ENCODE measurements at regions not wholly inside any gene's neighbourhood (a gene's known extent, or its start where the extent isn't known, plus 50 kb on each side); places are given as distances from the start of the nearest gene placed in this dataset.

GRCh38 chr5:115439639-115440038, 104.9 kb downstream of the FEM1C start:
- no peak for DNase-seq (ENCODE audit: low read depth)
- TF ChIP-seq CTCF (IDR thresholded peaks at IDR 0.05; ENCODE audit: insufficient read depth, low read depth, low read length, missing control alignments): no peak
- H3K4me3 ChIP-seq (ENCODE audit: low read length): no peak overlapping the region

DNA sequence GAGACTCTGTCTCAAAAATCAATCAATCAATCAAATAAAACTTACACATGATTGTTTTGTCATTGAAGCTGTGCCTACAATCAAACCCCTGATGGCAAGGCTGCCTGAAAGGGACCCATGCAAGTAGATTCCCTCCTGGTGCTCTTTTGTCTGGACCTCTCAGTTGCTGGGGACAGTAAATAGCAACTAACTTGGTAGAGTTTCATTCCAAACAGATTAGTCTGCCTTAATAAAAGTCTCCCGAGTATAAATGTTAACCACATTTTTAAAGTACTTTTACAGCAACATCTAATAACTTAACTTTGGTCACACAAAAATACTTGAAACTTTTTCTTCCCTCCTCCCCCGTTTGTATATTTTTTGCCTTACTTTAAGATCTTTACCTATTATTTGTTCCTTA, 105.5 kb downstream of the FEM1C start:
- no peak overlapping the region for H3K4me3 ChIP-seq (ENCODE audit: low read length)
- no peak for TF ChIP-seq CTCF (IDR thresholded peaks at IDR 0.05; ENCODE audit: insufficient read depth, low read depth, low read length, missing control alignments)
- DNase-seq (ENCODE audit: low read depth): no peak

DNA sequence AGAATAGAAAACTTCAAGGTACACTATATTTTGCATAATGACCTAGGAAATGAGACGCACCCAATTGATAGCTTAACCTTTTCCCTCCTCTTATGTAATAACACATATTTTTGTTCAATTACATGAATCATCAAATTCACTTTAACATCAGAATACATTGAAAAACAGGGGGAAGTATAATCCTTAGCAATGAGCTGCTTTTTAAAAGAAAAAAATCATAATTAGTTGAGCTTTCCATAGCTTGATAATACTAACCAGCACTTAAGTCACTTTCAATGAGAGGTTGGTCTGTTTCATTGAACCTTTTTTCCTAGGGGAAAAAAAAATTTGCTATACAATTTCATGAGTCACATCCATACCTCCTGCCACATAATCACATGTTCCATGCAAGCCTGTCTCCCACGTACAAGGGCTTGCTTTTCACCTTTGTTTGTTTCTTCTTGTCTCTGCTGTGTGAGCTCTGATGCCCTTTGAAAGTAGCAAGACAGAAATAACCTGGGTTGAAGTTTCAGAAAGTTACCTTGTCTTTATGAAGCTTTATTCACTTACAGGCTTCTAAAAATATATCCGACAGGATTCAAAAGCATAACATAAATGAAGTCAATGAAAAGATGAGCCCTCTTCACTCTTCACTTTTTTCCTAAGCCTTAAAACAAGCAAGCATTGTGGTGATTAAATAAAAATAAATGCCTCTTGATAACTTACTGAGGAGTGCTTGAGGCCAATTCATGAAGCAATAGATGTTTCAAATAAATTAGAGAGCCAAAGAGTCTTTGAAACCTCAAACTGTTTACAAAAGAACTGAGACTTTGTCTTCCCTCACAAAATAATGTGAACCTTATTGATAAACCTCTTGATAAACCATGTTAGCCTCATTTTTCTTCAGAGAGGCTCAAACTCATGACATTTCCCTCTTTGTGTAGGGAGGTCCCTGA, 108.5 kb downstream of the FEM1C start:
- TF ChIP-seq CTCF (IDR thresholded peaks at IDR 0.05; ENCODE audit: insufficient read depth, low read depth, low read length, missing control alignments): no peak
- no peak overlapping the region for H3K4me3 ChIP-seq (ENCODE audit: low read length)
- DNase-seq (ENCODE audit: low read depth): peak; percentile 74

DNA sequence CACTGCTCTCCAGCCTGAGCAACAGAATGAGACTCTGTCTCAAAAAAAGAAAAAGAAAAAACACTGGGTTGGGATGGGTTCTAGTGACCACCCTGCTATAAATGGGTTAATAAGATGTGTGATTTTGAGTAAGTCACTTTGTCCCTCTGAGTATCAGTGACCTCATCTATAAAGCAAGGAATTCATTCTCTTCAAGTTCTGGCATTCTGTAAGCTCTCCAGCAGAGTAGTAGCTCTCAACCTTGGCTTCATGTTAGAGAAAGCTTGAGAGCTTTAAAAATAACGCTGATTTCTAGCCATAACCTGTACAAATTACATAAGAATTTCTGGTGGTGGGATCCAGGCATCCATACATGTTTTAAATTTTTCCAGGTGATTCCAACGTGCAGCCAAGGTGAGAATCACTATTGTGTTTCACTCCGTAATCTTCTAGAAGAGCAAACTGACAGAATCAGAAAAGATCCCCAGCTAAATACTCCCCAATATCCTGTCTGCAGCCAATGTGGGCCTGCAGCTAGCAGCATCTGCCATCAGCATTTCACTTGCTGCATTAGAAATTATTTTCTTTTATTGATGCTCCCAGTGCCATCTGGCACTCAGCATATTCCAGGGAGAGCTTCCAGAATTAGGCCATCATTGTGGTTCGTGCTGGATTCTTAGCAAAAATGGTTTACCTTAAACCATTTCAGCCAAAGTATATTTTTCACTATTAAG, 109.4 kb downstream of the FEM1C start:
- no peak overlapping the region for H3K4me3 ChIP-seq (ENCODE audit: low read length)
- TF ChIP-seq CTCF (IDR thresholded peaks at IDR 0.05; ENCODE audit: insufficient read depth, low read depth, low read length, missing control alignments): no peak
- no peak for DNase-seq (ENCODE audit: low read depth)

DNA sequence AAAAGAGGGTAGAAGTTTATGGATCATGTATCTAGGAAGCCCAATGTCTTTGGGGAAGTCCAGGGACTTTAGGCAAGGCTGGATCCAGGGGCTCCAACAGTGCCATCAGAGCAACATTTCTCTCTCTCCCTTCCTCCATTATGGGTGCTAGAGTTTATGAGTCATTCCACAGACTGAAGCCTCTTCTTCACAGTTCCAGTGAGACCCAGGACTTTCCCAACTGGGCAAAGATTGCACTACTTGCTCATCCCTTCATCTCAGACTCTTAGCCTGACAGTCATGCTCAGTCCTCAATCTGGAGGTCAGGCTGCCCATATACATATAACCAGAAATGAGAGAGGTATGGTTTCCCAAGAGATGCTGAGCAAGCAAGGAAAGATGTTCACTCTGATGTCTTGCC, 110.7 kb downstream of the FEM1C start:
- no peak overlapping the region for H3K4me3 ChIP-seq (ENCODE audit: low read length)
- DNase-seq (ENCODE audit: low read depth): no peak
- no peak for TF ChIP-seq CTCF (IDR thresholded peaks at IDR 0.05; ENCODE audit: insufficient read depth, low read depth, low read length, missing control alignments)

DNA sequence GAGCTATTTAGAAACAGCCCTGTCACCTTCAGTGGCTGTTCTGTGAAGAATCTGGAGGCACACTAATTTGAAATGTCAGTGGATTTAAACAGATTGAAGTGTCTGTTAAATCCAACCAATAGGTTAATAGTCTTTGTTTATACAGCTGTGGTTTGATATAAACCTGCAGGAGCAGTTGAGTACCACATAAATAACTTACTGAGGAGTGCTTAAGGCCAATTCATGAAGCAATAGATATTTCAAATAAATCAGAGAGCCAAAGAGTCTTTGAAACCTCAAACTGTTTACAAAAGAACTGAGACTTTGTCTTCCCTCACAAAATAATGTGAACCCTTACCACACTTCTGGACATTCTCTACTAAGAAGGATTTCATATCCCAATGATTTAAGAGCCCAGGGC, 111.9 kb downstream of the FEM1C start:
- TF ChIP-seq CTCF (IDR thresholded peaks at IDR 0.05; ENCODE audit: insufficient read depth, low read depth, low read length, missing control alignments): no peak
- DNase-seq (ENCODE audit: low read depth): no peak
- no peak overlapping the region for H3K4me3 ChIP-seq (ENCODE audit: low read length)

Data from epithelial cell of esophagus (primary cell).